Activated T-helper 9 cell treated with anti-CD3 and anti-CD28 coated beads, Interleukin-2, amount 50 U/mL, for 16 hours (primary cell): ENCODE measurements at regions not wholly inside any gene's neighbourhood (a gene's known extent, or its start where the extent isn't known, plus 50 kb on each side); places are given as distances from the start of the nearest gene placed in this dataset.

Experiments used
- DNase-seq: peaks from one replicate; pipeline ENCODE4 v3.0.0-alpha.2; 2020; ENCODE audit warnings: low read depth

GRCh38 chr1:239826211-239826610, 265.5 kb upstream of the FMN2 start:
- no peak for DNase-seq

GRCh38 chr1:239826736-239827135, 264.9 kb upstream of the FMN2 start:
- DNase-seq, result no peak

GRCh38 chr1:239829535-239829934, 262.1 kb upstream of the FMN2 start:
- DNase-seq, result no peak

GRCh38 chr1:239831577-239832355, 259.9 kb upstream of the FMN2 start:
- DNase-seq, result no peak

- DNase-seq, result no peak
Observed at GRCh38 chr1:239833723-239834122, 258.0 kb upstream of the FMN2 start.

GRCh38 chr1:239835946-239836440, 255.7 kb upstream of the FMN2 start:
- DNase-seq, result no peak

- DNase-seq, result no peak
Observed at GRCh38 chr1:239840336-239840735, 251.3 kb upstream of the FMN2 start.

- no peak for DNase-seq
Observed at GRCh38 chr1:239840790-239841189, 250.9 kb upstream of the FMN2 start.

- no peak for DNase-seq
Observed at GRCh38 chr1:239841631-239842030, 250.1 kb upstream of the FMN2 start.

GRCh38 chr1:239843541-239843940, 248.1 kb upstream of the FMN2 start:
- no peak for DNase-seq

- no peak for DNase-seq
Observed at GRCh38 chr1:239844833-239845232, 246.8 kb upstream of the FMN2 start.

GRCh38 chr1:239854922-239855321, 236.8 kb upstream of the FMN2 start:
- no peak for DNase-seq

GRCh38 chr1:239856067-239856466, 235.6 kb upstream of the FMN2 start:
- no peak for DNase-seq

- DNase-seq, result no peak
Observed at GRCh38 chr1:239856924-239857323, 234.8 kb upstream of the FMN2 start.

GRCh38 chr1:239858057-239858456, 233.6 kb upstream of the FMN2 start:
- DNase-seq, result no peak

GRCh38 chr1:239858529-239858928, 233.2 kb upstream of the FMN2 start:
- DNase-seq, result no peak

GRCh38 chr1:239861985-239862384, 229.7 kb upstream of the FMN2 start:
- DNase-seq, result no peak

- DNase-seq, result no peak
Observed at GRCh38 chr1:239868058-239868832, 223.4 kb upstream of the FMN2 start.

GRCh38 chr1:239870194-239870593, 221.5 kb upstream of the FMN2 start:
- no peak for DNase-seq

- DNase-seq, result no peak
Observed at GRCh38 chr1:239872626-239873025, 219.1 kb upstream of the FMN2 start.

GRCh38 chr1:239874831-239875230, 216.9 kb upstream of the FMN2 start:
- DNase-seq, result no peak

- no peak for DNase-seq
Observed at GRCh38 chr1:239879321-239880170, 212.1 kb upstream of the FMN2 start.
